Glutamatergic neuron (in vitro differentiated cells): ENCODE measurements at regions not wholly inside any gene's neighbourhood (a gene's known extent, or its start where the extent isn't known, plus 50 kb on each side); places are given as distances from the start of the nearest gene placed in this dataset.

Experiments used
- DNase-seq: peaks from one replicate; pipeline ENCODE4 v3.0.0; 2022
- H3K27ac Mint-ChIP-seq: one replicate; pipeline ENCODE4 v1.8.0; 2020; ENCODE audit warnings: mild to moderate bottlenecking, mixed read lengths, inconsistent platforms; ENCODE audit not compliant: unreplicated experiment
- H3K27me3 Mint-ChIP-seq: one replicate; pipeline ENCODE4 v1.8.0; 2020; ENCODE audit warnings: mild to moderate bottlenecking, moderate library complexity, mixed read lengths, inconsistent platforms; ENCODE audit not compliant: unreplicated experiment
- H3K36me3 Mint-ChIP-seq: one replicate; pipeline ENCODE4 v1.8.0; 2020; ENCODE audit warnings: mild to moderate bottlenecking, mixed read lengths, inconsistent platforms; ENCODE audit not compliant: unreplicated experiment
- H3K4me1 Mint-ChIP-seq: one replicate; pipeline ENCODE4 v1.8.0; 2020; ENCODE audit warnings: mild to moderate bottlenecking, low read depth, mixed read lengths, inconsistent platforms; ENCODE audit not compliant: unreplicated experiment
- H3K4me3 Mint-ChIP-seq: one replicate; pipeline ENCODE4 v1.8.0; 2020; ENCODE audit warnings: mild to moderate bottlenecking, mixed read lengths, inconsistent platforms; ENCODE audit not compliant: unreplicated experiment
- H3K9me3 Mint-ChIP-seq: one replicate; pipeline ENCODE4 v1.8.0; 2020; ENCODE audit warnings: mild to moderate bottlenecking, moderate library complexity, mixed read lengths, inconsistent platforms; ENCODE audit not compliant: unreplicated experiment
- CTCF ChIP-seq: fragments of 200-600 bp; sonication (generic); IDR thresholded peaks from one replicate; pipeline ENCODE4 v1.5.0; 2021; ENCODE audit not compliant: partially characterized antibody, unreplicated experiment

DNA sequence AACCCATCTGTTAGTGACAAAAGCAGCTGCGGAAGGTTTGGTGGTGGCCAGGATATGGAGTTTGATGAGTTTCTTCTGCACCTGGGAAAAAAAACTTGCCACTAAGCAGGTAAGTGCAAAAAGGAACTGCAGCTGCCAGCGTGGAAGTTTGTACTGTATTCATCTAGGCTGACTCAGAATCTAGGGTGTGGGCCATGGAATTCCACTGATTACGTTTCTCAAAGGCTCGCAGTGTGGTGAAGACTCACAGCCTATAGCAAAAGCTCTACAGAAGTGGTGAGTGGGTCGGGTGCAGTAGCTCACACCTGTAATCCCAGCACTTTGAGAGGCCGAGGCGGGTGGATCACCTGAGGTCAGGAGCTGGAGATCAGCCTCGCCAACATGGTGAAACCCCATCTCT lies 334.6 kb upstream of the GRM7 start:
- no peaks in the 10 kb centered on the region for H3K36me3 Mint-ChIP-seq
- no peak for TF ChIP-seq CTCF
- peaks cover 13% of the 10 kb centered on the region for H3K4me1 Mint-ChIP-seq
- H3K27ac Mint-ChIP-seq, result no peak overlapping the region
- peaks cover 1% of the 10 kb centered on the region for H3K27me3 Mint-ChIP-seq
- peaks cover 2% of the 10 kb centered on the region for H3K9me3 Mint-ChIP-seq
- DNase-seq, result no peak
- no peak overlapping the region for H3K4me3 Mint-ChIP-seq

DNA sequence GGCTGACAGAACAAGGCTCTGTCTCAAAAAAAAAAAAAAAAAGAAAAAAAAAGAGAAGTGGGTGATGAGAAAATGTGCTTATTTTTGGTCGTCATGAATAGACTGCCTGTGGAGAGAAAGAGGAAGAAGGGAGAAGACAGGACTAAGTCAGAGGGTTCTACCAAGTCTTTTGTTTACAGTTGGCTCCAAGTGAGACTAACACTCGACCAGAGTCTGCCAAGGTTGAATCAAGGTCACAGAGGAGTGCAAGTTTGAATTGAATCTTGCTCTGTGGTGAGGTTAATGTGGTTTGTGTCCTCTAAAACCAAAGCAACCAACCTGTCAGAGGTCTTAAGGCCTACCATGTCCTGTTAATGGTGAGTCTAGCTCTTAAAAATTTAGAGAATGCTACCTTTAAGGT lies 334.1 kb upstream of the GRM7 start:
- no peak overlapping the region for H3K4me3 Mint-ChIP-seq
- no peak for DNase-seq
- TF ChIP-seq CTCF, result no peak
- peaks cover 2% of the 10 kb centered on the region for H3K9me3 Mint-ChIP-seq
- H3K27me3 Mint-ChIP-seq, result peaks cover 1% of the 10 kb centered on the region
- no peaks in the 10 kb centered on the region for H3K36me3 Mint-ChIP-seq
- no peak overlapping the region for H3K27ac Mint-ChIP-seq
- H3K4me1 Mint-ChIP-seq, result peaks cover 14% of the 10 kb centered on the region

DNA sequence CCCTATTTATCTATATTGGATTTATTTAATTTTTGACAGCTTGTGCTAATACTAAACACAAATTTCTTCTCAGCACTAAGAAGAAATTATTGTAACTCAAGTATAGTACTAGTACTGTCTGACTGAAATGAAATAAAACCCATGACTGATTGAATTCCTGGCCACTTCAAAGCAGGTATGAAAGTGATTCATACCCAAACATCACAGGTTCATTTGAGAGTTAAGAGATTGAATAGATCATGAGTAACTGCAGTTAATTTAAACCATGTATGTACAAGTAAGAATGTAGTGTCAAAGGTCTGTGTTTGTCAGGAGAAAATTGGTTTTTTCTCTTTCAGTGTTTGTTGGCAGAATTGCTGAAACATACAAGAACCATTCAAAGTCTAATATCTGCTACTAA lies 332.0 kb upstream of the GRM7 start:
- no peak for DNase-seq
- H3K9me3 Mint-ChIP-seq, result no peaks in the 10 kb centered on the region
- no peaks in the 10 kb centered on the region for H3K27me3 Mint-ChIP-seq
- H3K27ac Mint-ChIP-seq, result no peak overlapping the region
- H3K4me3 Mint-ChIP-seq, result no peak overlapping the region
- peaks cover 4% of the 10 kb centered on the region for H3K4me1 Mint-ChIP-seq
- no peak for TF ChIP-seq CTCF
- no peaks in the 10 kb centered on the region for H3K36me3 Mint-ChIP-seq

DNA sequence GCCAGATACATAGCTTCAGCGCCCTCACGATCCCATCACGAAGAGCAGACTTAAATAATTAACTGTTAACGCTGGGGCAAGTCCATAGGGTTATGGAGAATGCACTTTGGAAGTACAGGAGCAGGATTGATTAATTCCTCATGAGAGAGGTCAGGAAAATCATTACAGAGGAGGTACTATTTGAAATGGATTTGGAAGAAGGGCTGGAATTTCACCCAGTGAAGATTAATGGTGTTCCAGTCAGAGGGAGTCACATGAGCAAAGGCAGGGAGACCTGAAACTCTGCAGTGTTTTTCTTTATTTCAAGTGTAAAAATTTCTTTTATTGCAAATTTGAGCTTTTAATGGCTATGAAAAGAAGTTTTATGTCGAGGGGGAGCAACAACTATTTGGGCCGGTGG lies 329.8 kb upstream of the GRM7 start:
- Mint-ChIP-seq H3K27me3 (no peaks in the 10 kb centered on the region), H3K4me3 (no peak overlapping the region), H3K36me3 (no peaks in the 10 kb centered on the region), H3K4me1 (peaks cover 4% of the 10 kb centered on the region), H3K27ac (no peak overlapping the region), H3K9me3 (peaks cover 1% of the 10 kb centered on the region)
- no peak for TF ChIP-seq CTCF
- no peak for DNase-seq

GRCh38 chr3:6532101-6532500 lies 328.8 kb upstream of the GRM7 start:
- H3K9me3 Mint-ChIP-seq, result peaks cover 1% of the 10 kb centered on the region
- TF ChIP-seq CTCF, result no peak
- no peak overlapping the region for H3K4me3 Mint-ChIP-seq
- no peaks in the 10 kb centered on the region for H3K27me3 Mint-ChIP-seq
- H3K36me3 Mint-ChIP-seq, result no peaks in the 10 kb centered on the region
- no peak overlapping the region for H3K27ac Mint-ChIP-seq
- DNase-seq, result no peak
- peaks cover 4% of the 10 kb centered on the region for H3K4me1 Mint-ChIP-seq
